A549 (cell line): ENCODE measurements at regions not wholly inside any gene's neighbourhood (a gene's known extent, or its start where the extent isn't known, plus 50 kb on each side); places are given as distances from the start of the nearest gene placed in this dataset.

ENCODE experiments used
- ATAC-seq, 2 experiments: fragments of 200-7000 bp in 1 of 2; fragments of >200 bp in 1 of 2; cut with Nextera tagmentation in 1 of 2; cut with Tn5 transposase in 1 of 2; 3 replicates each; pipeline versions ENCODE4 v1.8.0 to v1.9.1; 2018 to 2020; ENCODE audit warnings: mild to moderate bottlenecking in 1 of 2, moderate library complexity in 1 of 2
- CTCF ChIA-PET: fragments of 300-600 bp; sonication (Branson Sonifier 250); formaldehyde crosslinking; extraction: SDS; loops from one replicate; lab custom pipeline; 2021; ENCODE audit warnings: antibody characterized with exemption, inconsistent platforms; lab: Yijun Ruan, JAX
- POLR2A ChIA-PET: fragments of 350-600 bp; formaldehyde crosslinking; extraction: SDS; loops from one replicate; lab custom pipeline; 2021; ENCODE audit warnings: antibody characterized with exemption, inconsistent platforms; lab: Yijun Ruan, JAX
- DNase-seq, 2 experiments: peaks; one replicate each; pipeline versions ENCODE4 v3.0.0 to v3.0.0-alpha.2; 2011 to 2016; ENCODE audit warnings: low read depth in 1 of 2, low spot score in 1 of 2
- FAIRE-seq: peaks from 2 replicates; lab custom pipeline; 2011; peaks lifted over from hg19 to GRCh38; lab: Jason Lieb, UNC
- H3K27ac ChIP-seq, 2 experiments: fragments of >200 bp; sonication (Bioruptor Twin); formaldehyde crosslinking; 3 replicates each; pipeline ENCODE4 v1.5.1; 2016 to 2017
- H3K4me1 ChIP-seq: fragments of >200 bp; sonication (Bioruptor Twin); formaldehyde crosslinking; 3 replicates; pipeline ENCODE4 v1.6.1; 2016
- H3K4me2 ChIP-seq: fragments of >200 bp; sonication (Bioruptor Twin); formaldehyde crosslinking; 3 replicates; pipeline ENCODE4 v1.6.1; 2016
- H3K4me3 ChIP-seq: fragments of >200 bp; sonication (Bioruptor Twin); formaldehyde crosslinking; 3 replicates; pipeline ENCODE4 v1.5.1; 2016
- H3K9me3 ChIP-seq: fragments of >200 bp; sonication (Bioruptor Twin); formaldehyde crosslinking; 3 replicates; pipeline ENCODE4 v1.6.1; 2016
- ATOH8 ChIP-seq: fragments of 250-450 bp; sonication (Bioruptor Pico); IDR thresholded peaks from 2 replicates; pipeline ENCODE4 v1.5.0; 2020; ENCODE audit warnings: low read depth, mild to moderate bottlenecking, moderate library complexity
- BHLHE40 ChIP-seq: IDR thresholded peaks from 2 replicates; pipeline ENCODE4 v1.6.1; 2012; ENCODE audit warnings: low read depth, low read length, inconsistent platforms
- CBX2 ChIP-seq: fragments of 200-600 bp; sonication (generic); IDR thresholded peaks from 2 replicates; pipeline ENCODE4 v1.6.1; 2016; ENCODE audit warnings: low read depth, mild to moderate bottlenecking, borderline replicate concordance
- CHD4 ChIP-seq: fragments of 200-600 bp; sonication (generic); IDR thresholded peaks from 2 replicates; pipeline ENCODE4 v1.6.1; 2016; ENCODE audit warnings: antibody characterized with exemption, mild to moderate bottlenecking, borderline replicate concordance
- EP300 ChIP-seq, 2 experiments: fragments of >200 bp; sonication (Bioruptor Twin); formaldehyde crosslinking; IDR thresholded peaks; 2 replicates in 1 of 2; 3 replicates in 1 of 2; pipeline ENCODE4 v1.6.1; 2016 to 2017
- FOSL2 ChIP-seq, 2 experiments: fragments of 450-650 bp in 1 of 2; fragments of >200 bp in 1 of 2; sonication (Bioruptor Twin) in 1 of 2; formaldehyde crosslinking; IDR thresholded peaks; 2 replicates each; pipeline versions ENCODE4 v1.5.0 to v1.6.1; 2016 to 2020; ENCODE audit warnings: mild to moderate bottlenecking in 1 of 2, moderate library complexity in 1 of 2
- HEYL ChIP-seq: fragments of 250-450 bp; sonication (Bioruptor Pico); IDR thresholded peaks from 2 replicates; pipeline ENCODE4 v1.8.0; 2021; ENCODE audit warnings: mild to moderate bottlenecking, moderate library complexity
- HOXA7 ChIP-seq: fragments of 250-450 bp; sonication (Bioruptor Pico); IDR thresholded peaks from 2 replicates; pipeline ENCODE4 v1.5.0; 2020; ENCODE audit warnings: mild to moderate bottlenecking, moderate library complexity
- JUNB ChIP-seq: fragments of >200 bp; sonication (Bioruptor Twin); formaldehyde crosslinking; IDR thresholded peaks from 2 replicates; pipeline ENCODE4 v1.6.1; 2016
- MAZ ChIP-seq: fragments of 150-350 bp; IDR thresholded peaks from 2 replicates; pipeline ENCODE4 v1.6.1; 2014; ENCODE audit warnings: antibody characterized with exemption, low read depth, low read length, borderline replicate concordance
- PBX3 ChIP-seq: IDR thresholded peaks from 2 replicates; pipeline ENCODE4 v1.6.1; 2012
- POLR2A ChIP-seq: IDR thresholded peaks from 2 replicates; pipeline ENCODE4 v1.6.1; 2012; ENCODE audit warnings: mild to moderate bottlenecking, low read length
- RAD21 ChIP-seq, 2 experiments: fragments of >200 bp in 1 of 2; sonication (Bioruptor Twin) in 1 of 2; formaldehyde crosslinking in 1 of 2; IDR thresholded peaks in 1 of 2; conservative IDR thresholded peaks in 1 of 2; 2 replicates in 1 of 2; 3 replicates in 1 of 2; pipeline ENCODE4 v1.6.1; 2012 to 2018; ENCODE audit warnings: inconsistent platforms in 1 of 2
- RARB ChIP-seq: fragments of 250-450 bp; sonication (Bioruptor Pico); IDR thresholded peaks from 2 replicates; pipeline ENCODE4 v1.8.0; 2021; ENCODE audit warnings: mild to moderate bottlenecking, moderate library complexity
- RCOR1 ChIP-seq: fragments of 150-350 bp; IDR thresholded peaks from 2 replicates; pipeline ENCODE4 v1.6.1; 2014; ENCODE audit warnings: antibody characterized with exemption, low read length, low read depth
- REST ChIP-seq: fragments of 200-600 bp; sonication (generic); IDR thresholded peaks from 2 replicates; pipeline ENCODE4 v1.6.1; 2016; ENCODE audit warnings: antibody characterized with exemption, mild to moderate bottlenecking, moderate library complexity
- RFX5 ChIP-seq: fragments of 450-650 bp; IDR thresholded peaks from 2 replicates; pipeline ENCODE4 v1.7.1; 2014; ENCODE audit warnings: antibody characterized with exemption, mild to moderate bottlenecking, moderate library complexity
- SMC3 ChIP-seq: fragments of >200 bp; sonication (Bioruptor Twin); formaldehyde crosslinking; IDR thresholded peaks from 3 replicates; pipeline ENCODE4 v1.6.1; 2018; ENCODE audit warnings: inconsistent platforms
- ZC3H11A ChIP-seq: fragments of 450-650 bp; IDR thresholded peaks from 2 replicates; pipeline ENCODE4 v1.6.1; 2014; ENCODE audit warnings: antibody characterized with exemption, mild to moderate bottlenecking
- WGBS: methylation state at CpG from one replicate; pipeline ENCODE4 v1.1.6; 2017; ENCODE audit errors: missing lambda C conversion rate; 5-methylcytosine and 5-hydroxymethylcytosine counted together

- Histone ChIP-seq H3K4me3 (no peak overlapping the region), H3K4me1 (no peaks in the 10 kb centered on the region), H3K9me3 (0 out of 3 replicates have a peak, but pooled peaks cover 3% of the 10 kb centered on the region)
- ATAC-seq, result no peak
- POLR2A ChIA-PET, result no interaction called here
- CTCF ChIA-PET, result no interaction called here
- 0% methylated on average over 3 of the region's 4 CpGs for WGBS
- TF ChIP-seq JUNB (no peak), ATOH8 (no peak), RCOR1 (no peak), MAZ (no peak), EP300 (IDR thresholded peaks at IDR 0.05) (no peak), RAD21 (conservative IDR thresholded peaks at IDR 0.05 in 1 of 2, IDR thresholded peaks at IDR 0.05 in 1 of 2) (no peak), RFX5 (no peak), REST (no peak), POLR2A (no peak), RARB (no peak), CBX2 (no peak), CHD4 (no peak)
- TF ChIP-seq, all 56 proteins: peak for 0
- Histone ChIP-seq H3K4me2 (no peak overlapping the region), H3K27ac (no peak overlapping the region)
- DNase-seq (no peak), FAIRE-seq (no peak)
These were observed 577.0 kb downstream of the TYW1 start for GRCh38 chr7:67573639-67574038.

GRCh38 chr7:67588631-67589030, 592.0 kb downstream of the TYW1 start:
- TF ChIP-seq HOXA7 (CRISPR knock-in tag), result no peak
- TF ChIP-seq SMC3, result no peak
- no peak for TF ChIP-seq ATOH8
- no peak for TF ChIP-seq PBX3
- TF ChIP-seq BHLHE40, result no peak
- TF ChIP-seq ZC3H11A, result no peak
- no peak for TF ChIP-seq FOSL2 (IDR thresholded peaks at IDR 0.05)
- TF ChIP-seq FOSL2 (CRISPR knock-in tag; IDR thresholded peaks at IDR 0.05), result no peak
- ChIA-PET POLR2A (no interaction called here), CTCF (no interaction called here)
- Histone ChIP-seq H3K4me2 (no peak overlapping the region), H3K4me3 (no peak overlapping the region), H3K9me3 (peaks cover 6% of the 10 kb centered on the region; the same call in 1 of the 3 replicates), H3K4me1 (no peaks in the 10 kb centered on the region), H3K27ac (no peak overlapping the region)
- ATAC-seq (no peak), FAIRE-seq (no peak), DNase-seq (no peak)
- 2% methylated on average over 5 of the region's 5 CpGs for WGBS

- no peak overlapping the region for H3K4me3 ChIP-seq
- H3K4me2 ChIP-seq, result no peak overlapping the region
- ATAC-seq (no peak), DNase-seq (no peak), FAIRE-seq (no peak)
- no peak for TF ChIP-seq HEYL (CRISPR knock-in tag)
- no peak overlapping the region for H3K27ac ChIP-seq
- H3K4me1 ChIP-seq, result no peaks in the 10 kb centered on the region
- H3K9me3 ChIP-seq, result peaks cover 6% of the 10 kb centered on the region; the same call in 1 of the 3 replicates
- WGBS, result 37% methylated on average over 10 of the region's 10 CpGs
- POLR2A ChIA-PET, result no interaction called here
- CTCF ChIA-PET, result no interaction called here
These were observed 592.5 kb downstream of the TYW1 start for GRCh38 chr7:67589183-67589582.
